Panc1 (cell line): ENCODE measurements at regions not wholly inside any gene's neighbourhood (a gene's known extent, or its start where the extent isn't known, plus 50 kb on each side); places are given as distances from the start of the nearest gene placed in this dataset.

ENCODE experiments used
- CTCF ChIP-seq: fragments of 450-650 bp; IDR thresholded peaks from 2 replicates; pipeline ENCODE4 v1.5.1; 2017; ENCODE audit warnings: mild to moderate bottlenecking
- POLR2AphosphoS5 ChIP-seq: IDR thresholded peaks from 2 replicates; pipeline ENCODE4 v1.6.1; 2012; ENCODE audit warnings: mild to moderate bottlenecking, low read depth, low read length, moderate library complexity
- SIN3A ChIP-seq: IDR thresholded peaks from 2 replicates; pipeline ENCODE4 v1.6.1; 2012; ENCODE audit warnings: low read depth, mild to moderate bottlenecking, low read length, moderate library complexity, borderline replicate concordance; ENCODE audit not compliant: insufficient read depth
- TCF7L2 ChIP-seq: IDR thresholded peaks from 2 replicates; pipeline ENCODE4 v1.6.1; 2011; ENCODE audit warnings: mild to moderate bottlenecking, low read depth, low read length, inconsistent platforms

DNA sequence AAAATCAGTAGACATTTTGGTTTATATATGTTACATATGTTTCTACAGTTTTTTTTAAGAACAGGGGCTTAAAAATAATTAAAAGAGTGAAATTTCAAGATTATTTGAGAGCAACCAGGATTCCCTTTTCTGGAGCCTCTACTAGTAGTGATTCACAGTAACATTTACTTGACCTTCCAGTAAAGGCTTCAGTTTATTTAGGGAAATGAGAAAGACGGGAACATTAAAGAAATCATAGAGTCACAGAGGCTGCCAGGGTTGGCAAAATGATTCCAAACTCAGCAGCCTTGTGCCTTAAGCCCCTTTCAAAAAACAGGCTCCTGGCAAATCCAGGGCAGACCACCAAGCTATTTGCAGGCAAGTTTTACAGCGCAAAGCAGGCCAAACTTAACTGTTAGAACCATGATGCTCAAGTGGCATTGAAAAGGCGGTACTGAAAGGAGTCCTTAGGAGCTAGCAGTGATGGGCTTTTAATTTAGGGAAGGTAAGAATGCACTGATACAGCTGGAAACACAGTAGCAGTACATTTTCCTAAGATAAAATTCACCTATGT lies 201.1 kb upstream of the ADAMTS9 start:
- TF ChIP-seq SIN3A, result no peak
- no peak for TF ChIP-seq CTCF
- TF ChIP-seq POLR2AphosphoS5, result no peak
- no peak for TF ChIP-seq TCF7L2
